HG03066 (cell line): ENCODE measurements at regions not wholly inside any gene's neighbourhood (a gene's known extent, or its start where the extent isn't known, plus 50 kb on each side); places are given as distances from the start of the nearest gene placed in this dataset.
A peak's percentile ranks its signal among the peaks of the same experiment; 100 is the strongest.
"Not testable (repeated sequence)": the region's sequence is repeated elsewhere in the genome, so short reads cannot be mapped to it uniquely, and the experiment has no call there.

Experiments used
- ATAC-seq: cut with Tn5 transposase; IDR thresholded peaks from one replicate; pipeline ENCODE4 v1.9.1; 2021; ENCODE audit warnings: low read depth; ENCODE audit not compliant: unreplicated experiment

DNA sequence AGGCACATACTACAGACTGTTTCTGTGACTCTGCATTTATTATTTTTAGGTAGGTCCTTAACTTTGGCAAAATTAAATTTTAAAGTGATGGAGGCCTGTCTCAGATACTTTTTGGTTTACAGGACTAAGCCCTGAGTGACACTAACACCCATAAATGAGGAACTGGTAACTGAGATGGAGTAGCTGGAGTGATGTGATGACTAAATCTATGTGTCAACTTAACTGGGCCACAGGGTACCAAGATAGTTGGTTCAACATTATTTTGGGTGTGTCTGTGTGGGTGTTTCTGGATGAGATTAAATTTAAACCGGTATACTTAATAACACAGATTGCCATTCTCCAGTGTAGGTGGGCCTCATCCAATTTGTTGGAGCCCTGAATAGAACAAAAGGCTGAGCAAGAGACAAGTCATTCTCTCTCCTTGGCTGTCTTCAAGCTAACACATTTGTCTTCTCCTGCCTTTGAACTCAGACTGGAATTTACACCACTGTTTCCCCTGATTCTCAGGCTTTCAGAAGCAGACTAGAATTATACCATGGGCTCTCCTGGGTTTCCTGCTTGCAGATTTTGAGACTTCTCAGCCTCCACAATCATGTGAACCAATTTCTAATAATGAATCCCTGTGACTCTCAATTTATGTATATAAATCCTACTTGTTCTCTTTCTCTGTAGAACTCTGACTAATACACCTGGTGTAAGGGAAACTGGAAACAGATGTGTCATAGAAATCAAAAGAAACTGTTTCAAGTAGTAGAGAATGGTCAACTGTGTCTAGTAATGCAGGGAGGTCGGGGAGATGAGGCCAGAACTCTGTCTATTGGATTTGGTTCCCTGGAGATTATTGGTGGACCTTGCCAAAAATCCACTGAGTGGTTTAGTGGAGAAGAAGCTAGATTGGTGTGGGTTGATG is 579.2 kb downstream of the EPM2A start:
- ATAC-seq, result no peak

DNA sequence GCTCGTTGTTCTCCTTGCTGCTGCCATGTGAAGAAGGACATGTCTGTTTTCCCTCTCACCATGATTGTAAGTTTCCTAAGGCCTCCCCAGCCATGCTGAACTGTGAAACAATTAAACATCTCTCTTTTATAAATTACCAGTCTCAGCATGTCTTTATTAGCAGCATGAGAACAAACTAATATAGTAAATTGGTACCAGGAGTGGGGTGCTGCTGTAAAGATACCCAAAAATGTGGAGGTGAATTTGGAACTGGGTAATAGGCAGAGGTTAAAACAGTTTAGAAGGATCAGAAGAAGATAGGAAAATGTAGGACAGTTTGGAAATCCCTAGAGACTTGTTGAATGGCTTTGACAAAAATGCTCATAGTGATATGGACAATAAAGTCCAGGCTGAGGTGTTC is 576.7 kb downstream of the EPM2A start:
- not testable (repeated sequence) for ATAC-seq

DNA sequence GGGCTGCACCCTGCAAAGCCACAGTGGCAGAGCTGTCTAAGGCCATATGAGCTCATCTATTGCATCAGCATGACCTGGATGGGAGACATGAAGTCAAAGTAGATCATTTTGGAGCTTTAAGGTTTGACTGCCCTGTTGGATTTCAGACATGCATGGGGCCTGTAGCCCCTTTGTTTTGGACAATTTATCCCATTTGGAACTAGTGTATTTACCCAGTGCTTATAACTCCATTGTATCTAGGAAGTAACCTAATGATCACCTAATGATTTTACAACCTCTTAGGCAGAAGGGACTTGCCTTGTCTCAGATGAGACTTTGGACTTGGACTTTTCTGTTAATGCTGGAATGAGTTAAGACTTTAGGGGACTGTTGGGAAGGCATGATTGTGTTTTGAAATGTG is 575.4 kb downstream of the EPM2A start:
- no peak for ATAC-seq

DNA sequence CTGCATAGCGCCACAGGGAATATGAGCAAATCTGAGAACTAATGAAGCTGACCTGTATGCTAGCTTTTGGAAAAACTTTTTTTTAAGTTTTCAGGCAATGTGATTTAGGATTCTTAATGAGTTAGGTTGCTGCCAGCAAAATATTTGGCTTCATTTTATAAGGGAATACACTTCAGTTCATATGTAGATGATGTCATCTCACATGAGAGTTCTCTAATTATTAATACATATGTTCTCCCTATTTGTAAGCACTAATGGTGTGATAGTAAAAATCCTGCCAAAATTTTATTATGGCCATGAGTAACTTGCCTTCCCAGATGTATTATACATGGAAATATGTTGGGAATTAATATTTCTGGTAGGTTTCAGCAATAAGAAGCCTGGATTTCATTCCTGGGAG is 573.8 kb downstream of the EPM2A start:
- no peak for ATAC-seq

- no peak for ATAC-seq
These were observed 565.5 kb downstream of the EPM2A start for GRCh38 chr6:145169726-145170224.

DNA sequence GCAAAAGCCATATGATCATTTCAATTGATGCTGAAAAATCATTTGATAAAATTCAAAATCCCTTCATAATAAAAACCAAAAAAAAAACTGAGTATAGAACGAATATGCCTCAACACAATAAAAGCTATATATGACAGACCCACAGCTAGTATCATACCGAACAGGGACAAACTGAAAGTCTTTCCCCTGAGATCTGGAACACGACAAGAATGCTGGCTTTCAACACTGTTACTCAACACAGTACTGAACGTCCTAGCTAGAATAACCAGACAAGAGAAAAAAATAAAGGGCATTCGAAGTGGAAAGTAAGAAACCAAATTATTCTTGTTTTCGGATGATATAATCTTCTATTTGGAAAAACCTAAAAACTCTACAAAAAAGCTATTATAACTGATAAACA is 559.9 kb downstream of the EPM2A start:
- no peak for ATAC-seq

DNA sequence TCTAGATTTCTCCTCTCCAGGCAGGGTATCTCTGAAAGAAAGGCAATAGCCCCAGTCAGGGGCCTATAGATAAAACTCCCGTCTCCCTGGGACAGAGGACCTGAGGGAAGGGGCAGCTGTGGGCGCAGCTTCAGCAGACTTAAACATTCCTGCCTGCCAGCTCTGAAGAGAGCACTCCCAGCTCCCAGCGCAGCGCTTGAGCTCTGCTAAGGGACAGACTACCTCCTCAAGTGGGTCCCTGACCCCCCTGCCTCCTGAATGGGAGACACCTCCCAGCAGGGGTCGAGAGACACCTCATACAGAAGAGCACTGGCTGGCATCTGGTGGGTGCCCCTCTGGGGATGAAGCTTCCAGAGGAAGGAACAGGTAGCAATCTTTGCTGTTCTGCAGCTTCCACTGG is 556.9 kb downstream of the EPM2A start:
- no peak for ATAC-seq

DNA sequence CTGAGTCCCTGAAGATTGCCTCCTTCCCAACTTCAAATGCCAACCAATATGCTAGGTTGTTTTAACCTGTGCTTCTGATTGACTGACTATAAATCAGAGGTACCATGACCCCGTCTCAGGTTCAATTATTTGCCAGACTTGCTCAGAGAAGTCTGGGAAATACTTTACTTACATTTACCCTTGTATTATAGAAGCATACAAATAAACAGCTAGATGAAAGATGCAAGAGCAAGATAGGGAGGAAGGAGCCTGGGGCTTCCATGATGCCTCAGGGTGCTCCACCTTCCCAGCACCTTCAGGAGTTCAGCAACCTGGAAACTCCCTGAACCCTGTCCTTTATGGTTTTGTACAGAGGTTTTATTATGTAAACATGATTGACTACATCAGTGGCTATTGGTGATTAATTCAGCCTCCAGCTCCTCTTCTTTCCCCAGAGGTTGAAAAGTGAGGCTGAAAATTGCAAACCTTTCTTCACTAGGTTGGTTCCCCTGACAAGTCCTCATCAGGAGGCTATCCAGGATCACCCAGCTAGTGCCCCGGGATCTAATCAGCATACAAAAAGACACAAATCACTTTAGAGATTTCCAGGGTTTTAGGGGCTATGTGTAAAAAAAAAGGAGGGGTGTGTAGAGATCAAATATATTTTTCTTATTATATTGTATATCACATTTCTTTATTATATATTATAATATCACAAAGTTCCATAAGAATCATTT is 547.7 kb downstream of the EPM2A start:
- ATAC-seq, result no peak

GRCh38 chr6:145189836-145190235 is 545.5 kb downstream of the EPM2A start:
- no peak for ATAC-seq

DNA sequence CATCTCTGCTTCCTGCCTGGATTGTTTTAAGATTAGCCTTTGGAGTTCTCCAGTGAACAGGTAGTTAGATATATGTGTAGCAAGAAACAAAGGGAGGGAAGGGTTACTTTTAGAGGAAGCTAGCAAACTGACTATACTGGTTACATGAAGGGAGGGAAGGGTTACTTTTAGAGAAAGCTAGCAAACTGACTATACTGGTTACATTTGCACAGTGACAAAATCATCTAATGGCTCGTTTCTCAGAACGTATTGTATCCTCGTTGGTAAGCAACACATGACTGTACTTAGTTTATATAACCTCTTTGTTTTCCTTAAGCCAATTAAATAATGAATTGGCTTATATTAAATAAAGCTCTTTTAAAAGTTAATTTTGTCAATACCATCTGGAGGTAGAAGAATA is 540.9 kb downstream of the EPM2A start:
- ATAC-seq, result no peak

DNA sequence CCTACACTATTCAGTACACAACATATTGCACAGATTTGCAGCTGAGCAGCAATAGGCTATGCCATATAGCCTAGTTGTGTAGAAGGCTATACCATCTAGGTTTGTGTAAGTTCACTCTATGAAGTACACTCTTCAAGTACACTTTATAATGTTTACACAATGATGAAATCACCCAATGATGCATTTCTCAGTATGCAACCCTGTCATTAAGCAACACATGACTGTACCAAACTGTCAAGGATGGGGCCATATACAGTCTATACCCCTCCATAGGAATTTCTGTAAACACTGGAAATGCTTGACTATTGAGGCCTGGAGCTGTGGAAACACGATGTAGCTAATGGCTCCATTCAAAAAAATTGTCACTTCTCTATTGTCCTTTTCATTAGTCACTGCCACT is 535.4 kb downstream of the EPM2A start:
- ATAC-seq, result no peak

DNA sequence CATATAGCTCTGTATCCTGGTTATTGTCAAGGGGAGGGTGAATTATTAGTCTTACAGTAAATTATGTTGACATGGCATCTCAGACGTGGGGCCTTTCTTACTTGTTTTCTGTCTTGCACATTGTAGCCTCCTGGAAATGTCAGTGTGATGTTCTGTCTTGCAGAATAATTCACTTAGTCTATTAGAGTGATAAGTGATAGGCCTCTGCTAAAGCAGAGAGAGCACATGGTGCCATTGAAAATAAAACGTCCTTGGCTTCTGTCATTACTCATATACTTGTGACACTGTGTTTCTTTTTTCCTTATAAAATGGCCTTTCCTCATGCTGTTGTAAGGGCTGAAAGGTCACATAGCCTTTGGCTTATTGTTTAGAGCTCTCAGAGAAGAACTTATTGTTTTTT is 531.0 kb downstream of the EPM2A start:
- no peak for ATAC-seq

GRCh38 chr6:145206247-145206907 is 528.9 kb downstream of the EPM2A start:
- no peak for ATAC-seq

- ATAC-seq, result no peak
These were observed 526.8 kb downstream of the EPM2A start for GRCh38 chr6:145208474-145208873.

DNA sequence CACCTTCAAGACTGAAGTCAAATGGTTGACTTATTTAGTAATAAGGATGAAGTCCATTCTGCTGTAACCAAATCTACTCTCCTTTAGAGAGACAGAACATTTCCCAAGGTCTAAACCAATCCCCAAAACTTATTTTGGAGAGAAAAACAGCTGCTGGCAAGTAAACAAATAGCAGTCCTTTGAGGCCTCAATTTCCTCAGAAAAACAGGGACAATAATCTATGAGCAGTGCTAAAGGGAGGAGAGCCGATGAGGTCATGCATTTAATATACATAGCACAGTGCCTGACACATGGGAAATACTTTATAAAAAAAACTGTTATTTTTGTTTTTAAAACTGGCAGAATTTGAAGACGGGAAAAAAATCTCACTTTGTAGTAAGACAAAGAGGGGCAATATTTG is 526.0 kb downstream of the EPM2A start:
- no peak for ATAC-seq

DNA sequence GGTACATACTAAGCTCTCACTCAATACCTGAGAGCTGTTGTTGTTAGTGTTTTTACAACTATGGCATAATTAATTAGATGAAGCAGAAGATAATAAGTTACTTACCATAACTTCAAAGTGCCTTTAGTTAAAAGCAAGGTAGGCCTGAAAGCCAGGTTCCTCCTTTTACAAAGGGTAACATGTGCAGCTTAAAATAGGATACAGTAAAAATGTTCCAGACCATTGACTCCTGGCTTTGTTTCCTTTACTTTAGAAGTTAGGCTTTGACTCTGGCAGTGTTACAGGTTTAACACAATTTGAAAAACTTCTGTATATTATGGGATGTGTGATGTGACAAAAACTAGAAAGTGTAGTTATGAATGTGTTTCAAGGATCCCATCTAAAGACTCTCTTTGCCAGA is 522.5 kb downstream of the EPM2A start:
- no peak for ATAC-seq

- peak; percentile 89 for ATAC-seq
These were observed 521.7 kb downstream of the EPM2A start for GRCh38 chr6:145213614-145214013.

- no peak for ATAC-seq
These were observed 520.8 kb downstream of the EPM2A start for GRCh38 chr6:145214570-145214969.

DNA sequence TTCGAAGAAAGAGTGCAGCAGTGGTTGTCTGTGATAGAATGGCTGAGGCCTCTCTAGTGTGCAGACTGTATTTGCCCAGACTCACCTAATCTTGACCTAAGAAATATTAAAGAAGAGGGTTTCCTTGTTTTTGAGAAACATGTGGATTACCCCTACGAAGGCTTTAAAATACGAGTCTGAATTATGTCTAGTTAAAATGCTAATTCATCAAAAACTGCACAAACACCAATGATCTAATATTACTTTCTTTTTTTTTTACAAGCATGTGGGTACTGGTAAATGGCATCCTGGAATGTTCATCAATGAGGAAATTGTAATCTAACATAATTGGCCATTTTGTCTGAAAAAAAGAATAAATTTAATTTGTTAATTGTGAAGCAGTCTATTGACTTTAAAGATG is 510.9 kb downstream of the EPM2A start:
- no peak for ATAC-seq

- ATAC-seq, result no peak
These were observed 509.8 kb downstream of the EPM2A start for GRCh38 chr6:145225500-145225899.

GRCh38 chr6:145227593-145227992 is 507.7 kb downstream of the EPM2A start:
- no peak for ATAC-seq
